ENCODE measurements at regions not wholly inside any gene's neighbourhood (a gene's known extent, or its start where the extent isn't known, plus 50 kb on each side); places are given as distances from the start of the nearest gene placed in this dataset.

DNA sequence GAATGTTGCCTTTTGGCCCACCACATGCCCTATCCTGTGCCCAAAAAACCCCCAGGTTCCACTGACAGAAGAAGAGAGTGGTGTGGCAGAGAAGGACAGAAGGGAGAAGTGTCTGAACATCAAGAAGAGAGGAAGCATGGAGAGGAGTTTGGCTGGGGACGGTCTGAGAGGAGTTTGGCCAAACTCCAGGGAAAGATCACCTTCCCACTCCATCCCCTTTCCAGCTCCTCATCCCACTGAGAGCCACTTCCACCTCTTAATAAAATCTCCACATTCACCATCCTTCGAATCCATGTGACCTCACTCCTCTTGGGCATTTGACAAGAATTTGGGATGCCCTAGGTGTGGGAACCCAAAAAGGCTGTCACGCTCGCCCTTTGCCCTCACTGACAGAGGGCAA, 311.6 kb upstream of the GRM7 start:
- TF ChIP-seq, protein P1, sequence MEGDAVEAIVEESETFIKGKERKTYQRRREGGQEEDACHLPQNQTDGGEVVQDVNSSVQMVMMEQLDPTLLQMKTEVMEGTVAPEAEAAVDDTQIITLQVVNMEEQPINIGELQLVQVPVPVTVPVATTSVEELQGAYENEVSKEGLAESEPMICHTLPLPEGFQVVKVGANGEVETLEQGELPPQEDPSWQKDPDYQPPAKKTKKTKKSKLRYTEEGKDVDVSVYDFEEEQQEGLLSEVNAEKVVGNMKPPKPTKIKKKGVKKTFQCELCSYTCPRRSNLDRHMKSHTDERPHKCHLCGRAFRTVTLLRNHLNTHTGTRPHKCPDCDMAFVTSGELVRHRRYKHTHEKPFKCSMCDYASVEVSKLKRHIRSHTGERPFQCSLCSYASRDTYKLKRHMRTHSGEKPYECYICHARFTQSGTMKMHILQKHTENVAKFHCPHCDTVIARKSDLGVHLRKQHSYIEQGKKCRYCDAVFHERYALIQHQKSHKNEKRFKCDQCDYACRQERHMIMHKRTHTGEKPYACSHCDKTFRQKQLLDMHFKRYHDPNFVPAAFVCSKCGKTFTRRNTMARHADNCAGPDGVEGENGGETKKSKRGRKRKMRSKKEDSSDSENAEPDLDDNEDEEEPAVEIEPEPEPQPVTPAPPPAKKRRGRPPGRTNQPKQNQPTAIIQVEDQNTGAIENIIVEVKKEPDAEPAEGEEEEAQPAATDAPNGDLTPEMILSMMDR (IDR thresholded peaks at IDR 0.05; ENCODE audit: borderline replicate concordance, extremely low read depth, low read length, poor library complexity, severe bottlenecking) = no peak
- TF ChIP-seq EZH2 (IDR thresholded peaks at IDR 0.05; ENCODE audit: borderline replicate concordance, low read depth, low read length, severe bottlenecking) = no peak

All from DND-41 (cell line).